Stimulated activated CD8-positive, alpha-beta memory T cell treated with anti-CD3 and anti-CD28 coated beads, Interleukin-12 subunit alpha, Interleukin-12 subunit beta, amount 100 ng/mL, for 24 hours (primary cell): ENCODE measurements at regions not wholly inside any gene's neighbourhood (a gene's known extent, or its start where the extent isn't known, plus 50 kb on each side); places are given as distances from the start of the nearest gene placed in this dataset.
"Not testable (repeated sequence)": the region's sequence is repeated elsewhere in the genome, so short reads cannot be mapped to it uniquely, and the experiment has no call there.

Experiments used
- DNase-seq: peaks from one replicate; pipeline ENCODE4 v3.0.0-alpha.2; 2020; ENCODE audit errors: extremely low read depth

DNA sequence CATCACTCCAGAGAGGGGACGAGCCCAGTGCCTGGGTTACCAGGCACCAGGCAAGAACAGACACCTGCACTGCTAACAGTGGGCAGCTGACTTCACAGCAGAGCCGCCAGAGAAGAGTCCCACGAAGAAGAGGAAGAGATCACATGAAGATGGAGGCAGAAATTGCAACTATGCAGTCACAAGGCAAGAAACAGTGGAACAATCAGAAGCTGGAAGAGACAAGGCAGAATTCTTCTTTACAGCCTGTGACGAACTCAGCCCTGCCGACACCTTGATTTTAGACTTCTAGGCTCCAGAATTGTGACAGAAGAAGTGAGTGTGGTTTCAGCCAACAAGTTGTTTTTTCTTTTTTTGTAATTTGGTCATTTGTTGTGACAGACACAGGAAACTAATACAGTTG is 59.2 kb downstream of the IL12A start:
- no peak for DNase-seq

DNA sequence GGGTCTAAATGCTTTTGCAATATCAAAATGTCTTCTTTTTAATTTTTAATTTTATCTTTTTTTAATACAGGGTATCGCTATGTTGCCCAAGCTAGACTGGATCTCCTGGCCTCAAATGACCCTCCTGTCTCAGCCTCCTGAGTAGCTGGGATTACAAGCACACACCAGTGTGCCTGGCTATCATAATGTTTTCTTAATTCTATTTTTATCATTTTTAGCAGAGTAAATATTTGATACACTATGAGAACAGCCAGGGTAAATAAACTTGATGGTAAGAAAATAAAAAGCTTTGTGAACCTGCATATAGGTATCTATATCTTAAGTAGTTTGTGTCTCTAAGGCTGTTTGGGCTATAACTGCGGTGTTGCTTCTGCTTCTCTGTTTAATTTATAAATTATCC is 60.4 kb downstream of the IL12A start:
- no peak for DNase-seq

DNA sequence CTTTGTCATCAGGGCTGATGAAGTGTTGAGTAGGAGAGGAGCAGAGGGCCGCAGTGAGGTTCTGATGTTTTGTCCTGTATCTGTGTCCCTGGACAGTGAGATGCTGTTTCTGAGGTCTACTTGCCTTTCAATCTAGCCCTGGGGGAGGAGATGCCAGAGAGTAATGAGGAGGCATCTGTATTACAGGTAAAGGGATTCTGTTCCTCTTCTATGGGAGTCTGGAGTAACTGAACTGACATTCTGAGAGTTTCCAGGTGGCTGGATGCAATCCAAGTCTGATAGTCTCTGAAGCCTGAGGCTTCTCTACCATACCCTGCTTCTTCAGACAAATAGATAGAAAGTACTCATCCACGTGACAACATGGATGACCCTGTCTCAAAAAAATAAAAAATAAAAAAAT is 60.9 kb downstream of the IL12A start:
- no peak for DNase-seq

DNA sequence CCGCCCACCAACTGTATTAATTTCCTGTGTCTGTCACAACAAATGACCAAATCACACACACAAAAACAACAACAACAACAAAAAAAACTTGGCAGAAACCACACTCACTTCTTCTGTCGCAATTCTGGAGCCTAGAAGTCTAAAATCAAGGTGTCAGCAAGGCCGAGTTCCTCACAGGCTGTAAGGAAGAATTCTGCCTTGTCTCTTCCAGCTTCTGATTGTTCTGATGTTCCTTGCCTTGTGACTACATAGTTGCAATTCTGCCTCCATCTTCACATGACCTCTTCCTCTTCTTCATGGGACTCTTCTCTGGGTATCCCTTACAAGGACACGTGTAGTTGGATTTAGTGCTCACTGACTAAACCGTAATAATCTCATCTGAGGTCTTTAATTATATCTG is 61.4 kb downstream of the IL12A start:
- no peak for DNase-seq

DNA sequence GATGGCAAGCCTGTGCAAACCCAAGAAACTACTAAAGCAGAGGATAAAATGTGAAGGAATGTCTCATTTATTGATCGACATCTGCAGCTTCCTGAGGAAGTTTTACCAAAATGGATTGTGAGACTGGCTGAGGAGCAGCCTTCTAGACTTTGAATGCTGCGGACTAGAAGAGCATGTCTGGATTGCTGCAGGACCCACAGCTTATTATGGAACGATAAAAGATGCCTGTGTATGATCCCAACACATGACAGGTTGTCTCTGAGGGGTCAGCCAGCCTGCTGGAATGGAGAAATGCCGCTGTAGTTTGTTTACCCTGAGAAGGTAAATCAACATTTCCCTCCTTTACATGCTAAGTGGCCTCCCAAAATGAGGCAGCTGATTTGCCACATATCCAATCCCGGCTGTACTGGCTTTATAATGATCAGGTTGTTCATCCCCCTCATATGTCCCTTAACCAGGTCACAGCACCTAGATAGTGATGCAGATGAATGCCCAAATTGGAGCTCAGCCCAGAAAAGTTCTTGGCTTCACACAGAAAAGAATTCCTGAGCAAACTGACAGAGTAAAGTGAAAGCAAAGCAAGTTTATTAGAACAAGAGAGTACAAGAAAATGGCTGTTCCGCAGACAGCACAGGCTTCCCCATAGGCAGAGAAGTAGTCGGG is 63.9 kb downstream of the IL12A start:
- no peak for DNase-seq

DNA sequence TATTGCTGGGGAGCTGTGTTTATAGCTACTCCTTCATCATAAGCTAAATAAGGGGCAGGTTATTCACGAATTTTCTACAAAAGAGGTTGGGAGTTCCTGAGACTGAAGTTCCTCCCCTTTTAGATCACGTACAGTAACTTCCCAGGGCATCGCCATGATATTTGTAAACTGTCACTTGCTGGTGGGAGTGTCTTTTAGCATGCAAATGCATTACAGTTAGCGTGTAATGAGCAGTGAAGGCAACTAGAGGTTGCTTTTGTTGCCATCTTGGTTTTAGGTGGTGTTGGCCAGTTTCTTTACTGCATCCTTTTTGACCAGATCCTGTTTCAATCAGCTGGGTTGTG is 64.4 kb downstream of the IL12A start:
- no peak for DNase-seq

DNA sequence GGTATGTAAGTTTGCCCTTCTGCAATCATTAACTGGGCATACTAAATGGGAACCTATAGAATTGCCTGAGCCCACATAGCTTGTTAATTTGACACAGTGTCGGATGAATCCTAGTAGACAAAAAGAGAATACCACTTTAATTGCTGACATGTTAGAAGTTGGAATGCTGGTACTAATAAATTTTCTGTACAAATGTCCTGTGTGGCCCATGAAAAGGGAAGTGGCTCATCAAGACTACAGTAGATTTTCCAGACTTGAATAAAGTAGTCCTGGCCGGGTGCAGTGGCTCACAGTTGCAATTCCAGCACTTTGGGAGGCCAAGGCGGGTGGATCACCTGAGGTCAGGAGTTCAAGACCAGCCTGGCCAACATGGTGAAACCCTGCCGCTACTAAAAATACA is 66.2 kb downstream of the IL12A start:
- DNase-seq, result not testable (repeated sequence)

DNA sequence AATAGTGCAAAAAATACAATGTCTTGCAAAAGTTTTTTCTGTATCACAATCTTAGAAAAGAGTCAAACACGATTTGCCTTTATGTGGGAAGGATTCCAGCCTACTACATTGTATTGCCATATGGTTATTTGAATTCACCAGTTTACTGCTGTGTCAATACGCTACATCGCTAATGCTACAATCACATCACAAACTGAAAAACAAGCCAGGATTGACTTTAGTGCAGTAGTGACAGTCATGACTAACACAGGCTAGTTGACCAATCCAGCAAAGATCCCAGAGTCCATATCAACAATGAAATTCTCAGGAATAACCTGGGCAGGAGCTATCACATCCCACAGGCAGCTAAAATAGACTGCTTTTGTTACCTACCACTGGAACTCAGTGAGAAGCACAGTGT is 67.0 kb downstream of the IL12A start:
- no peak for DNase-seq

DNA sequence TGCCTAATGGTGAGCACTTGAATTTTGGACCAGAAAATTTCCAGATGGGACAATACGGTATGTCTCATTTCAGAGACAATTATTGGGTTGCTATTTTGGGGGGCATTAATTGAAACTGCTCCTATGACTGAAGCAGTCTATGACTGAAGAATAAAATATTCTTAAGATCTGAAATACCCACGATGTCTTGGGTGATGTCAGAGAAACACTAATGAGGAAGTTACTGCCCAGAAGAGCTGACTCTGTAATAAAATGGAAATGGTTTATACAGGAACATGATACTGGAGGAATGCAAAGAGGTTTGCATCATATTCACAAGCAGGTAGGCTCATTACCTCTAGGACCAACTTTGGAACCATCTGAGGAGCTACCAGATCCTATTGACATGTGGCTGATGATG is 68.7 kb downstream of the IL12A start:
- no peak for DNase-seq

DNA sequence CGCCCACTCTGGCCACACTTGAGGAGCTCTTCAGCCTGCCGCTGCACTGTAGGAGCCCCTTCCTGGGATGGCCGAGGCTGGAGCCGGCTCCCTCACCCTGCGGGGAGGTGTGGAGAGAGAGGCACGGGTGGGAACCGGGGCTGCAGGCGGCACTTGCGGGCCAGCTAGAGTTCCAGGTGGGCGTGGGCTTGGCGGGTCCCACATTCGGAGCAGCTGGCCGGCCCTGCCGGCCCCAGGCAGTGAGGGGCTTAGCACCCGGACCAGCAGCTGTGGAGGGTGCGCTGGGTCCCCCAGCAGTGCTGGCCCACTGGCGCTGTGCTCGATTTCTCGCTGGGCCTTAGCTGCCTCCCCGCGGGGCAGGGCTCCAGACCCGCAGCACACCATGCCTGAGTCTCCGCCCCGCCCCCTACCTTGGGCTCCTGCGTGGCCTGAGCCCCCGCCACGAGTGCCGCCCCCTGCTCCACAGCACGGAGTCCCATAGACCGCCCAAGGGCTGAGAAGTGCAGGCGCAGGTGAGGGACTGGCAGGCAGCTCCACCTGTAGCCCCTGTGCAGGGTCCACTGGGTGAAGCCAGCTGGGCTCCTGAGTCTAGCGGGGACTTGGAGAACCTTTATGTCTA is 71.9 kb downstream of the IL12A start:
- no peak for DNase-seq

DNA sequence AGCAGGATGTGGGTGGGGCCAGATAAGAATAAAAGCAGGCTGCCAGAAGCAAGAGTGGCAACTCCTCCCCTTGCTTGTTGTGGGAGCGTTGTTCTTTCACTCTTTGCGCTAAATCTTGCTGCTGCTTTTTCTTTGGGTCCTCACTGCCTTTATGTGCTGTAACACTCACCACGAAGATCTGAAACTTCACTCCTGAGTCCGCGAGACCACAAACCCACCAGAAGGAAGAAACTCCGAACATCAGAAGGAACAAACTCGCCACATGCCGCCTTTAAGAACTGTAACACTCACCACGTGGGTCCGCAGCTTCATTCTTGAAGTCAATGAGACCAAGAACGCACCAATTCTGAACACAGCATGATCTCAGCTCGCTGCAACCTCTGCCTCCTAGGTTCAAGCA is 72.9 kb downstream of the IL12A start:
- no peak for DNase-seq

DNA sequence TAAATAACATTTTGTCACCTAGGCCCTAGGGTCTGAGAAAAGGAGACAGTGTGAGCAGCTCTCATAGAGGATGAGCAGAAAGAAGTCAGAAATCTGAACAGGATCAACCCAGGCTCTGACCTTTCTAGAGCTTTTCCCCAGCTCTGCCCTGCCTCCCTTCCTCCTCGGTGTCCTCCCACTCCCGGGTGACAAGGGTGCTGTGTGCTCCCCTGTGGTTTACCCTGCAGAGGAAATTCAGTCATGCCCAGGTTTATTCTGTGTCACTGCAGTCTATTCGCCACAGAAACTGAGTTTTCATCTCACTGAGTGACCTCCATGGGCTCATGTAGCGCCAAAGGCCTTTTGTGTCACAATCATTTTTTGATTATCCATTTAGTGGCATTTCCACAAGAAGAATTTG is 76.6 kb downstream of the IL12A start:
- no peak for DNase-seq

DNA sequence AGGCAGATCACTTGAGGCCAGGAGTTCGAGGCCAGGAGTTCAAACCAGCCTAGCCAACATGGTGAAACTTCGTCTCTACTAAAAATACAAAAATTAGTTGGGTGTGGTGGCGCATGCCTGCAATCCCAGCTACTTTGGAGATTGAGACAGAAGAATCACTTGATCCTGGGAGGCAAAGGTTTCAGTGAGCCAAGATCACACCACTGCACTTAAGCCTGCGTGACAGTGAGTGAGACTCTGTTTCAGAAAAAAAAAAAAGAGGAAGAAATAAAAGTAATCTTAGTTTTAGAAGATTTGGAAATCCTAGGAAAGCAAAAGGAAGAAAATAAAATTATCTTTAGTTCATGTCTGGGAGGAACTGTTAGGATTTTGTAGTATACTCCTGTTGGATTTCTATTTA is 77.2 kb downstream of the IL12A start:
- no peak for DNase-seq

DNA sequence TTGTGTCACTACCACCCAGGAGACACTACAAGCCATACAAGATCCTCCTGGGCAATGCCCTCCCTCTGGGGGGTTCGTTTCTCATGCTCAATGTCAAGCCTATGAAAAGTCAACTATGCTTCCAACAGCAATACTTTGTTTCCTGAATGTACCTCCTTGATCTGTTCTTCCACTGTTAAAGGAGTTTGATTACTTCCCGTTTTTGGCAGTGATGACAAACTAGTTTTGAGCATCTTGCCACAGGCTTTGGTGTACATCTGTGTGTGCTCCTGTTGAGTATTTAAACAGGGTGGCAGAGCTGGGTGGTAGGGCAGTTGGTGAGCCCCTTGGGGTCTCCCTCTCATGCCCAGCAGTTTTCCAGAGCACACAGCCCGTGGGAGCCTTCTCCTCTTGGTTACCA is 81.4 kb downstream of the IL12A start:
- DNase-seq, result no peak

DNA sequence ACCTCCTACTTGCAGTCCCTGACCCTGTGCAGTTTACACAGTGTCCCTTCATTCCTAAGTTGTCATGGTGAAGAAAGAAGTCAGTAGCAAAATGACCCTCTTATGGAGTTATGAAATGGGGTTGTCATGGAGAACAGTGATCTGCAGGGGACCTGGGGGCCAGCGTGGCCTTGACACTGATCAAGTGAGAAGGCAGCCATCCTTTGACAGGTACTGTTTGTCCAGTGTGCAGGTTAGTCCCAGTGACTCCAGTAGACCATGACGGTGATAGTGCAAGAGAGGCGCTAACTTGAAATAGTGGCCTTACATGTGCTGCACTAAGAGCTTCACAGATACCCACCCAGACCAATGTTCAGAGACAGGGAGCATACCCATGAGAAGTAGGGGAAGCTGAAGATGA is 87.9 kb downstream of the IL12A start:
- no peak for DNase-seq

DNA sequence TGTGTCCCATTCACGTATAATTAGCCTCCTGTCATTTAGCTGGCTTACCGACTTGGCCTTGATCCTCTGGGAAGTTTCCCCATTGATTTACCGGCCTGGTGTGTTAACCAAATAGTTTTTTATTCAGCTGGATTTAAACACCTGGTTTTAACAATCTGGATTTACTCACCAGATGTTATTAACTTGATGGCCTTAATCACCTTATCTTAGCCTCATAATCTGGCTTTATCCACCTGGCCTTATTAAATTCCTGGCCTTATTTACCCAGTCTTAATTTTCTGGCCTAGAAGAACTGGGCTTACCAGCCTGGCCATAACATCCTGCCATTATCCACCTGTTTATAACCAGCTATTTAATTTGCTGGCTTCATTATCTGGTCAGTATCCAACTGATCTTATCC is 89.9 kb downstream of the IL12A start:
- DNase-seq, result no peak

DNA sequence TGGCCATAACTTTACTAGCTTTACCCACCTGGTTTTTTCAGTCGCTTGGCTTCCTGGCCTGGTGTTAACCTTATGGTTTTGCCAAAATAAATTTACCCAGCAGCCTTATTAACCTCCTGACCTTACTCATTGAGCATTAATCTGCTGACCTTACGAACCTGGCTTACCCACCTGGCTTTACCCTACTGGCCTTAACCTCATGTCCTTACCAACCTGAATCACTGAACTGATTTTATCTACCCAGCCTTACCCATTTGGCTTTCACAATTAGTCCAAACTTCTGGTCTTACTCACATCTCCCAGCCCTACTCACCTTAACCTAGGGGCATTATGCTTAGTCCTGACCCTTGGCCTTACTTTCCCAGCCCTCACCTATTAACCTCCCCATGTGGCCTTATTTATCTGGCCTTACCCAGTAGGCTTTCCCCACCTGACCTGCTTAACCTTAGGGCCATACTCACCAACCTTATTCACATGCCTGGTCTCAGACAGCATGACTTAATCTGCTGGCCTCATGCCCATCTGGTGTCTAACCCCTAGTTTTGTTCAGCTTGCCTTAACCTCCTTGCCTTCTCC is 93.4 kb downstream of the IL12A start:
- no peak for DNase-seq

DNA sequence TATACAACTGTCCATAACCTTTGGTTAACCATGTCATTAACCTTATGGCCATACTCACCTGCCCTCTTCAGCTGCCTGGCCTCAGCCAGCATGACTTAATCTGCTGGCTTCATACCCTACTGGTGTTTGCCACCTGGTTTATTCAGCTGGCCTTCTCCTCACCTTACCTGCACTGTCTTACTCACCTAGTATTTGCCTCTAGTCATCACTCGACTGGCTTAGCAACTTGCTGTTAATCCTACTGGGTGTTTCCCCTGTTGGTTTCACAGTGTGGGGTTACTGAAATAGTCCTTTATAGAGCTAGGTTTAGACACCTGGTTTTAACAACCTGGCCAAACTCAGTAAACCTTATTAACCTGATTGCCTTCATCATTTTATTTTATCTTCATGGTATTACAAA is 96.4 kb downstream of the IL12A start:
- DNase-seq, result no peak

DNA sequence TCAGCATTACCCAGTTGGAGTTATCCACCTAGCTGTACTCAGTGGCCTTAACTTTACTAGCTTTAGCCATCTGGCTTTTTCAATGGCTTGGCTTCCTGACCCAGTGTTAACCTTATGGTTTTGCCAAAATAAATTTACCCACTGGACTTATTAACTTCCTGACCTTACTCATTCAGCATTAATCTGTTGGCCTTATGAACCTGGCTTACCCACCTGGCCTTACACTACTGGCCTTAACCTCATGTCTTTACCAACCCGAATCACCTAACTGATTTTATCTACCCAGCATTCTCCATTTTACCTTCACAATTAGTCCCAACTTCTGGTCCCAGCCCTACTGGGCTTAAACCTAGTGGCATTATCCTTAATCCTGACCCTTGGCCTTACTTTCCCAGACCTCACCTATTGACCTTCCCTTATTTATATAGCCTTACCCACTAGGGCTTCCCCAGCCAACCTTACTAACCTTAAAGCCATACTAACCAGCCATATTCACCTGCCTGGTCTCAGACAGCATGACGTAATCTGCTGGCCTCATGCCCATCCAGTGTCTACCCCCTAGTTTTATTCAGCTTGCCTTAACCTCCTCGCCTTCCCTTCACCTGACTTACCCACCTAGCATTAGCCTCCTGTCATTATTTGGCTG is 100.0 kb downstream of the IL12A start:
- no peak for DNase-seq

DNA sequence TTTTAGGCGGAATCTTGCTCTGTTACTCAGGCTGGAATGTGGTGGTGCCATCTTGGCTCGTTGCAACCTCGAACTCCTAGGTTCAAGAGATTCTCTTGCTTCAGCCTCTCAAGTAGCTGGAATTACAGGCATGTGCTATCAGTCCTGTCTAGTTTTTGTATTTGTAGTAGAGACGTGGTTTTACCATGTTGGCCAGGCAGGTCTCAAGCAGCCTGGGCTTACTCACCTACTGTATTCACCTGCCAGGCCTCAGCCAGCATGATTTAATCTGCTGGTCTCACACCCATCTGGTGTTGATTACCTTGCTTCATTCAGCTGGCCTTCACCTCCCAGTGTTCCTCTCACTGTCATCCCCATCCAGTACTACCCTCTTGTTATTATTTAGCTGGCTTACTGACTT is 102.0 kb downstream of the IL12A start:
- DNase-seq, result no peak

DNA sequence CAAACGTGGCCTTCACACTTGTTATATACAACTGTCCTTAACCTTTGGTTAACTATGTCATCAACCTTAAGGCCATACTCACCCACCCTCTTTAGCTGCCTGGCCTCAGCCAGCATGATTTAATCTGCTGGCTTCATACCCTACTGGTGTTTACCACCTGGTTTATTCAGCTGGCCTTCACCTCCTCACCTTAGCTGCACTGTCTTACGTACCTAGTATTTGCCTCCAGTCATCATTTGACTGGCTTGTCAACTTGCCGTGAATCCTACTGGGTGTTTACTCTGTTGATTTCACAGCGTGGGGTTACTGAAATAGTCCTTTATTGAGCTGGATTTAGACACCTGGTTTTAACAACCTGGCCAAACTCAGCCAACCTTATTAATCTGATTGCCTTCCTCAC is 102.8 kb downstream of the IL12A start:
- DNase-seq, result no peak

DNA sequence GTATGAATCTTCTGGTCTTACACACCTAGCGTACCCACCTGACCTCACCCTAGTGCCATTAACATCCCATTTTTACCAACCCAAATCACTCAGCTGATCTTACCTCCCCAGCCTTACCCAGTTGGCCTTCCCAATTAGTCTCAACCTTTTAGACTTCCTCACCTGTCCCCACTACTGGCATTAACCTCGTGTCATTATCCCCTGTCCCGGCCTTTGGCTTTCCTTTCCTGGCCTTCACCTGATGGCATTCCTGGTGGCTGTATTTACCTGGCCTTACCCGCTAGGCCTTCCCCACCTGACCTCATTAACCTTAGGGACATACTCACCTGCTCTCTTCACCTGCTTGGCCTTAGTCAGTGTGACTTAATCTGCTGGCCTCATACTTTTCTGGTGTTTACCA is 104.1 kb downstream of the IL12A start:
- no peak for DNase-seq

DNA sequence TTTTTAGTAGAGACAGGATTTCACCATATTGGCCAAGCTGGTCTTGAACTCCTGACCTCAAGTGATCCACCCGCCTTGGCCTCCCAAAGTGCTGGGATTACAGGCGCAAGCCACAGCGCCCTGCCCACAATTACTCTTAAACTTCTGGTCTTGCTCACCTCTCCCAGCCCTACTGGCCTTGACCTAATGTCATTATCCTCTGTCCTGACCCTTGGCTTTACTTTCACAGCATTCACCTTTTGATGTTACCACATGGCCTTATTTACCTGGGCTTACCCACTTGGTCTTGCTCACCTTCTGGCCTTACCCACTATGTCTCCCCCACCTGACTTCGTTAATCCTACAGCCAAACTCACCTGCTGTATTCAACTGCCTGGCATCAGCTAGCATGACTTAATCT is 105.9 kb downstream of the IL12A start:
- DNase-seq, result no peak
